LHCN-M2 (cell line): ENCODE measurements at regions not wholly inside any gene's neighbourhood (a gene's known extent, or its start where the extent isn't known, plus 50 kb on each side); places are given as distances from the start of the nearest gene placed in this dataset.
"Not testable (repeated sequence)": the region's sequence is repeated elsewhere in the genome, so short reads cannot be mapped to it uniquely, and the experiment has no call there.

ENCODE experiments used
- DNase-seq: peaks from one replicate; pipeline ENCODE4 v3.0.0-alpha.2; 2012; ENCODE audit warnings: low read depth

DNA sequence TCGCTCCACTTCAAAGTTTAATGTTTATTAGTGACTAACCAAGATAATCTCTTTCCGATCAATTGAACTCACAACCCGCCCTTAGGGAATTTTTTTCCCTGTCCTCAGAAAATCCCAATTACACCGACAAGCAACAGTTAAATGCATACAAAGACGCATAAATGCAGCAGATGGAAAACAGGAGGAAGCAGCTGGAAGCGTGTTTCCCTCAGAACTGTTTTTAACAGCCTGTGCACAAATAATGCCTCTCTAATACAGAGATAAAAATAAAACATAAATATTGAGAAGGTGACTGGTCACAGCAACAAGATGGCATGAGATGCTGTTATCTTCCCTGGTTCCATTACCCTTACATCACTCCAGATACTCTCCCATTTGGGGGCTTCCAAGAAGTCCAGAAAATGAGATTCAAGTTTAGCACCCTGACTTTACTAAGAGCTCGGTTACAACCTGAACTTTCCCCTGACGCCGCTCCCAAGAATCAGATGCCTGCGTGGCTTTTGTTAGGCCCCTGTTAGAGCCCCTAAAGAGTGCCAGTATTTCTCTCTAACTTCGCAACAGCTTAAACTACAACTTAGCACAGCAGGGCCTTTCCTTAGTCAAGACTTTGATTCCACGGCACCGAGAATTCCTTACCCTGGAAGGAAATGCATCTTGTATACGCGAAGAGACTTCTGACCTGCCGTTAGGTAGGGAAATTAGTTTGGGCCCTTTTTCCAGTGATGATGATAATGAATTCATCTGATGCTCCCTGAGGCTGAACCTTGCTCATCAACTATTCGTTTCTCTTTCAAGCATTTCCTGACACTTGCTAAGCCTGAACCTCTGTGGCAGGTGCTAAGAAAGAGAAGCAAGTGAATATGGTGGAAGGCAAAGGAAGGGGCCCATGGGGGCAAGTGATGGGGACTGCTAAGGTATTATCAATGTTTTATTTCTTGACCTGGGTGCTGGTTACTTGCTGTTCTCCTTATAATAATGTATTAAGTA lies 137.7 kb upstream of the SMYD2 start:
- no peak for DNase-seq

DNA sequence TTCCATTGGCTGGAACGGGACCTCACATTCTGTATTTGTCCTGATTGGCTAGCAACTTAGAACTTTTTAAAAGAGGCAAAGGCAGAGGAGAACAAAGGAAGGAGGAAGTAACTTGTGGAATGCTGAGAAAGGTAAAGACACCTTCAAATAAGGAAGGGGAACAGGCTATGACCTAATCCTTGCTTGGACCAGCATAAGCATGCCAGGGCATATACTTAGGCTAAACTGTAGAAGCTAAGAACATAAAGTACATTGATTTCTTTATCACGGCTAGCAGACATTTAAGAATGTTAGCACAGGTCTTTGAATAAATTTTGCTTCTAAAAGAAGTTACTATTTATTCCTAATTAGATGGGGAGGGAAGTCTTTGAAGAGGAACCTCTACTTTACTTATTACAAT lies 136.4 kb upstream of the SMYD2 start:
- DNase-seq = not testable (repeated sequence)

DNA sequence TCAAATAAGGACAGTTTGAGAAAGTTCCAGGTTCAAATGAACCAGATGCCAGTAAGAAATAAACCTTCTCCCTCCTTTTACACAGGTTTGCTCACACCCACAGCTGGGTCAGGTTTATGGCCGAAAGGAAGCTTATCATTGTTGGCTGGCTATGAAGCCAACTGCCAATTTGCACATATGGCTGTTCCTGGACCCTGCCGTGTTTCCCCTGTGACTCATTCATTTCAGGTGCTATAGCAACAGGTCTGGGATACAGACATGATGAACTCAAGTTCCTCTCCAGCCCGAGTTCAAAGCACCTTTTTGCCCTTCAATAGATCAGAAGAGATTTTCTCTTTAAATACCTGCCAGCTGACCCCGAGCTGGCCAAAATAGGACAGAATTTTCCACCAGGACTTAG lies 134.4 kb upstream of the SMYD2 start:
- DNase-seq = no peak

DNA sequence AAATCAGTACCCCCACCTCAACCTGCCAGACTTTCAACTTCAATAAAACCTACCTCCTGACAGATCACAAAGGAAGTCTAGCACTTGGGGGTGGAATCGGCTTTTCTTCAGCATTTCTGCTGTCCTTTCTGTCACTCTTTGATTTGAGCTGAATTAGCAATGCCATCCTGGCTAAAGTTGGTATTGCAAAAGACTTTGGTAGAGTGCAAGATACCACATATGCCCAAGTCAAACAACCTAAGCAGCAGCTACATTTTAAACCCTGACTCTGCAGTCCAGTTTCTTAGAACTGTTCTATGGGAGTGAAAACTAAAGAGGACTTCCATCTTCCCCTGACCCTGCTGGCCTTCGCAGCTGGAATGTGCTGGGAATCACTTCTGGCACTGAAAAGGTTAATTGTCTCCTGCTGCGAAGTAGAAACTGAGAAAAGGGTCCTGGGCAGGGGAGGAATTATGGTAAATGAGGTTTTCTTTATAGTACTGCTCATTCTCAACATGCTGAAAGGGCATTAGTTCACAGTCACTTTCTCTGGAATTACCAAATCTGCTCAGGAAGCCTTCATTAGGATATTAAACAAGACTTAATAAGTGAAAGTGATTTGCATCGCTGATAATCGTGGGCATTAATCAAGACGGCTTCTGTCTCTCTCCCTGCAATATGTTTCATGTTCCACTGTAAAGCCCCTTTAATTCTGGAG lies 126.2 kb upstream of the SMYD2 start:
- DNase-seq = no peak

DNA sequence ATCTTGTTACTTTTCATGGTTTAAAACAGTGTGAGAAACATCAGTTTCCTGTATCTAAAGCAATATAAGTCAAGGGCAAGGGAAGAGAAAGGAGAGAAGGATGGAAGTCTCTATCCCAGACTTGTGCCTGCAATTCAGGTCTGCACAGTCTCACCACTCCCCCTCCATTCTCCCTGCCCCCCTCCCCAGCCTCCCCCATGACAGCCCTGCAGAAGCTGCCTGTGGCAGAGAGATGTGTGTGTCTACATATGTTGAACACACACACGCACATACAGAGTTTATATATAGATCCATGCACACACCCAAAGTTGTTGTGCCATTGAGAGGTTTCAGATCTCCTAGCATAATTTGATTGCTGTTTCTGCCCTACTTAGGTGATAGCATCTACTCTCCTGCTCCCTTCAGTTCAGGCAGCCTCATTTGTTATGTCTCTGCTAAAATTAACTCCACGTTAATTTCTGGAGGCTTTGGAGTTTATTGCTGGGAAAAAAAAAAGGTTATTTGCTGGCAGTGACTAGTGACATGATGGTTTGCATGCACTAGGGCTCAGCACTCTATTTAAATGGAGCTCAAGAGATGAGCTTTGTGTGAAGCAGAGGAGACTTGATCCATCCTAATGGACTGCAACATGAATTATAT lies 124.9 kb upstream of the SMYD2 start:
- no peak for DNase-seq

DNA sequence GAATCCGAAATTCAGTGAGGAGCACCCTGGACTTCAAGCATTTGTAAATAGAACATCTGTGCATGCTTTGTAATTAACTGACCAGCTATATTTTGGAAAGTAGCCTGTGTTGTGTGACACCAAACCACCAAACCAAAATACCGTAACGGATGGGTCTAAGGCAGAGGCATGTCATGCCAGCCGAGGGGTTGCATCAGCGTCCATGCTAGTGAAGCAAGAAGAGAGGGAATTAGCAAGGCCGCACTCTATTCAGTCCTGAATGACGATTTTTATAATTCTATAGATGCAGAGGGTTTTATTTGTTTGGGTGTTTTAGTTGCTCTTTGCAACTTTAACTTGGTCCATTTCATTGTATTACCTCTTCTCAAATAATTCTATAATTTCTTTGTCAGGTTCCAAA lies 116.8 kb upstream of the SMYD2 start:
- no peak for DNase-seq

DNA sequence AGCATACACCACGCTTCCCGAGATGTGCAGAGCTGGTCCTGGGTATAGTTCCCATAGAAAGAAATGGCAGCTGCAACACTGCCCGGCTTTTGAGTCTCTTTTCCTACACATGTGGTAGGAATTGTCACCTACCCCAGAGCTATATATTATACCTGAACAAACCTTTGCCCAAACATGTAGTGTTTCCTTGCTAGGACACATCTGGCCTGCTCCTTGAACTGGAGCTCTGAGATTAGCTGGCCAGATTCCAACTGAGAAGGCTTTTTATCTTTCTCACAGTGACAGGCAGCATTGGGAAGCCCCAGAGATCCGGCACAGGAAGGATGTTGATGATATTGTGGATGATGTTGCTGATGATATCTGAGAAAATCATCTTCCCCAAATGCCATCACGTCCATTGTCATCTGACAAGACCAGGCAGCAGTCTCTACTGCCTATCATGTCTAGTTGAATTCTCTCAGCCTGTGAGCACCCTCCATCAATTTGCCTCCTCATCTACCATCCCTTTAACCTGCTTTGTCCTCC lies 115.0 kb upstream of the SMYD2 start:
- DNase-seq = no peak

DNA sequence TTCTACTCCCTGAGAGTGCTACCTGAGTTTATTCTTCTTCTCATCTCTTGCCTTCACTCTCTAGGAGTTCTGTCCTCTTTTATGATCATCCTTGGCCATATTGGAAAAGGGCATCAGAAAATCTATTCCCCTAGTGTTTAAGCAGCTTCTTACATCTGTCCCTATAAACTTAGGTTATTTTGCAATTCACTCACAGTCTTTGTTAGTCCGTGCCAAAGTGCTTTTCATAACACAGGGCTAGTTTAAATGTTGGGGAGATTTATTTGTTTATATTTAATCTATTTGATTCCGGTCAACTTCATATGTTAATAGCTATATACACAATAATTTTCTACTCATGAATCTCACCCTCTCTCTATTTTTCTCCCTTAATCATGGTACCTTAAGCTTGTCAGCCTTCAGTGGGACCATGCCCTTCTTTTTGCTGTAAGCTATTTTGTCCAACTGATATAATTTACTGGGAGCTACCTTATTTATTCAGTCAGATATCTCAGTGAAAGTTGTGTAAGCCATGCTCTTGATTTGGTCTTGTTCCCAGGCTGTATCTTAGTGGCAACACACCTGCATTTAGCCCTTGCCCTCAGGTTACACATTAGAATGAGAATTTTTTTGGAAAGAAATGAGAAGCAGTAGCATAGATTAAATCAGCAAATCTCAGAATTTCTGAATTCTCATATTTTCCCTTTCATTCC lies 106.3 kb upstream of the SMYD2 start:
- DNase-seq = no peak

DNA sequence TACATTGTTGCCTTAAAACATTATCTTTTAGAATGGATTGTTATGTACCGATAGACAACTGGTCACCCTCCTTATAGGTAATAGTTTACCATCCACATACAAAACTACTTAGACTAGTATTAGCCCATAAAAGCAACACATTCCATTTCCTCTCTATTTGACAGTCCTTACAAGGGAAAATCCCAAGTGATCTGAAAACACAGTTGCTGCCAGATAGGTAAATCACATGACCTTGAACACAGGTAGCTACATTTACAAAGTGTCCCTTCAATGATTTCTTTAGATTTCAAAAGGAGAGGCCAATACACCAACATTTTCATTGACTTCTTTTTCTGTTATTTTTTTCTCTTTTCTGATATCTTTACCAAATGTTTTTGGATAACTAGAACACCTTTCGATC lies 102.9 kb upstream of the SMYD2 start:
- no peak for DNase-seq

DNA sequence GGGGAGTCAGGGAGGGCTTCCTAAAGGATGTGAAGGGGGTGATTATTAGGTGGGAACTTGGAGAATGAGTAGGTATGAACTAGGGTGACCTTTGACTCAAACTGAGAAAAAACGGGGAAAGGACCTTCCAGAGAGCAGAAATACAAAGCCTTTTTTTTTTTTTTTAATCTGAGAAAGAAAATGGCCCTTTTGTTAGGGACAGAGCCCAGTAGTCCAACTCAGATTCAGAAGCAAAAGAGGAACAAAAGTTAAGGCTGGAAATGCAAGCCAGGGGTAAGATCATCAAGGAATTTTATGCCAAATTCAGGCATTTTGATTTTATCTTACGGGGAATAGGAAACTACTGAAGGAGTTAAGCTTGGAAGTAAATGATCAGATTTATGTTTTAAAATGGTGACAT lies 96.0 kb upstream of the SMYD2 start:
- no peak for DNase-seq

DNA sequence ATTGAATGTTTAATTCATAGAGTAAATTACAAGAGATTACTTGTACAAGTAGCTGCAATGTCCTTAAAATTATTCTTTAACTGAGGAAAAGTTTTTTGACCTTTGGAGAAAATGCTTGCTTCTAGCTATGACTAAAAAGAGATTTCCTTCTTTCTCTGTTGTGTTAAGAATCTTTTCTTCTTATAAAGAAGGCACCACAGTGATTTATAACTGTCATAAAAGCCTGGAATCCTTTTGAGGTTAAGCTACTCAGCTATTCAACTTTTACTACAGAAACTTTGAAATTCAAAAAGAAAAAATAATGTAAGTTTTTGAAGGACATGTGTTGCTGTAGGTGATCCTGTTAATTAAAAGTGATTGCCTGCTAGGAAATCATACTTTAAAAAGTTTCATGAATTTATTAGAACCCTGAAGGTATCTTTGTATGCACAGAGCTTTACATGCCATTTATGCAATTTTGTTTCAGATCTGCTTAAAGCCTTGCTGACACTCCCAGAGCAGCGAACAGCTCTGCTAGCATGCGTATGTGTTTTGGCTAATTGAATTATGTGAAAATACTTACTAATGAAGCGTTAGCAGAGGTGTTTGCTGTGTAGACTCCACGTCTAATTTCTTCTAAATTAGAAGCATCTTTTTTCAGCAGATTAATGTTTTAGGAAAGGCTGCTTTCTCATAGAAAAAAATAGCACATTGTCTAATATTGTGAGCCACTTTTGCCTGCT lies 94.7 kb upstream of the SMYD2 start:
- no peak for DNase-seq

DNA sequence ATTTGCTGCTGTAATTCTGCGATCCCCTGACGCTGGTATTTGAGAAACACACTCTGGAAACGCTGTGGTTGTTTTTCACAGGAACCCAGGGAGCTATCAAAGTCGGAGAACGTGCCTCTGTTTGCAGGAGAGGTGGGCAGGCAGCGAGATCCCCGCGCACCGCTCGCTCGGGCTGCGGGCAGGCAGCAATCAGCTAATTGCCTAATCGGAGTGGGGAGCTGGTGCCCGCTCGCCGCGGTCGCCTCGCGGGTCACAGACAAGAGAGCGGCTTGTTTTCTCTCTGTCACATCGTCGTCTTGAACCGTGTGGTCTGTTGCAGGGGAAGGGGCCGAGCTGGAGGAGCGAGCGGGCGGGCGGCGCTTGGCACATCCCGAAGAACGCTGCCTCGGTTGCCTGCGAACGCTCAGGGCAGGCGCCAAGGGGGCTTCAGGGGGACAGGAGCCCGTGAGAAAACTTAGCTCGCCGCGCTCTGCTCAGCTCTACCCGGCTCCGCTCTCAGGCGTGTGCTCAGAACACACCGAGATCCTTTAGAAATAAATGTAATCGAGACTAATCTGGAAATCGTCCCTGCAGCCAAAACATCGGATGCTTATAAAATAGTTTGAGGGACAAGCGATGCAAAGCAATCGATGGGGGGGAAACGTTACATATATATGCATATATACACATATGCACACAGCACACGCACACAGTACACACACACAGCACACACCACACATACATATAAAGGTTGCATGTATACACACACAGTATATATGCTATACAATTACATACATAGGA lies 93.6 kb upstream of the SMYD2 start:
- DNase-seq = no peak

DNA sequence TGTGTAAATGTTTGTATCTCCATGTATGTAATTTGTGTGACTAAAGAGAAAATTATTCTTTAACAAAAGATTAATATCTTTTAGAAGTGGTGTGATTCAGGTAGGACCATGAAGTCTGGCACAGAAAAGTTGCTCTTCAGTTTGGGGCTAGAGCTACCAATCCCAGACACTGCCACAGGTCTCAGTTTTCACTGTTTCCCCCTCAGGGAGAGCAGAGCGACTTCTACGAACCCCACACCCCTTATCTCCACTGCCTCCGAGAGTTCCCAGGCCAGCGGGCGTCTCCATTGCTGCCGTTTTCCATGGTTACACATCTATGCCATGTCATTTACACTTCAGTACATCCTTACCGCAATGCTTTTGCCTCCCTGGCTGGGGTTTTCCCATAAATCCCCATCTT lies 93.0 kb upstream of the SMYD2 start:
- no peak for DNase-seq

DNA sequence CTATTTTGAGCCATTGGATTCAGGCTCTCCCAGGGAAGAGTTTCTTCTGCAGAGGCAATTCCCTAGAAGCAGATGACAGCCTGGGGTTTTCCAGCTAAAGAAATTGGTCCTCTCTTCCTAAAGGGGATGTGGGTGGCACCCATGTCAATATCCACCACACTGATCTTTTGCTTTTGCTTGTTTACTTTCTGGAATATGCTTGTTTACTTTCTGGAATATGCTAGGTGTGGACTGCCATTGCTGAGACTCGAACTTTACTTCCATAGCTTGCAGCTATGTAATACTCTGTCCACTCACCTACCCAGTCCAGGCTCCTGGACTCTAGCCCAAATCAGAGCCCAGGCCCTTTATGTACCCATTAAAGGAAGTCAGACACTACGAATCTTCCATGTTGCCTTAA lies 92.1 kb upstream of the SMYD2 start:
- no peak for DNase-seq

DNA sequence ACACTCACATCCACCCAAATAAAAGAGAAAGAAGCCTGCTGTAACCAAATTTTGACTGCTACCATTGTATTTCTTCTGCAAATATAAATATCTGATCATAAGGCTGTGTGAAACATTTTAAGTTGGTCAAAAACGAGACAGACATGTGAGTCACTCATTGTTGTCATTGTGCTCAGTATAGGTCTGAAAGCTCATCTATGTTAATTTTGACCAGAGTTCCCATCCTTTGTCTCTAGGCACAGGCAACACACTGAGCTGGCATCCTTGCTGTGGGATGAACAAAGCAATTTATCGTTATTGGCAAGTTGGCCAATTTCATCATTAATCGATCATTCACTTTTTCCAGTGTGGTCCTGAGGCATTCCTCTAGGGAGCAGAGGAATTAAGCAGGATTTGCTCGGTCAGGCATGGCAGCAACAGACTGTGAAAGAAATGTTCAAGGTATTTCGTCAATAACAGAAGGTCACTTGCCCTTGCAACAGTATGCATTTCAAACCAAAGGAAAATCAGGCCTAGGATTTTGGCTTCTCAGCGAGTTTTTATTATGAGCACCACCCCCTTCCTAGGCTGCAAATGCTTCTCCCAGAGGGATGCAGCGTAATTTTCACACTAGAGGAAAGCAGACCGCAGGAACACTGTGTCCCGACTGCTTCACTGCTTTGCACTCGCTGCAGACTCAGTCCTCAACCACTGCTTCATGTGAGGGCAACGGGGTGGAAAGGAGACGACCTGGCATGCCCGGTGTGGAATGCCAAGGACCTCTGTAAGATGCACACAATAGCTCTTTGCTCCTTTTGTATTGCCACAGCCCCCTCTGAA lies 87.9 kb upstream of the SMYD2 start:
- DNase-seq = peak; percentile 81

DNA sequence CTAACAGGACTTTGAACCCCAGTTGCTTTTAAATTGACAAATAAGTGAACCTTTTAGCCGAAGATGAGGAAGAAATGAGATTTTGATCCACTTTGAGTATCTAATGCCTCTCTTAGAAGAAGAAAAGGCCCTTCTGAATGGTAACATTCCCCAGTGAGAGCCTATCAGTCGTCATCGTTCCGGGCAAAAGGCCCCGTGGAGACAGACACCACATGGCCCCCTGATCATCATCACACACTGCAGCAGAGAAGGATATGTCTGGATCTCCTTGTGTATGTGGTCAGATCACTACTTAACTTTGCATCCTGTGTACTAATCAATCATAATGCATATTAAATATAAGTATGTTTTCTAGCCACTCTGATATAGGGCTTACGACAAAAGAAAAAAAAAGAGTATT lies 87.3 kb upstream of the SMYD2 start:
- no peak for DNase-seq

DNA sequence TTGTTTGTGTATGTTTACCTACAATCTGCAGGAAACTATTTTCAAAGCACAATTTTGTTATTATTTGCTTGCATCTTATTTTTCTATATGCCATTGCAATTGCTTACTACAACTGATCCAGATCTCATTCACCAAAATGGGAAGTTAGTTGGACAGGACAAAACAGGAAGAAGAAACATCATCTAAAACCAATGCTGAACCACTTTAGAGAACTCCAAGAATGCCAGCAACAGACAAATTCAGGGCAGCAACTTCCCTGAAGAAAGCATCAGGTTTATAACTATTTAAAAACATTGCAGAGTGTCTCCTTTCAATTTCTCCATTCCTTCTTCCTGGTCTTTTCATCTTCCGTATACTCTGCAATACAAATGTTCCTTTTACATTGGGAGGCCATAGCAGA lies 82.4 kb upstream of the SMYD2 start:
- DNase-seq = no peak

DNA sequence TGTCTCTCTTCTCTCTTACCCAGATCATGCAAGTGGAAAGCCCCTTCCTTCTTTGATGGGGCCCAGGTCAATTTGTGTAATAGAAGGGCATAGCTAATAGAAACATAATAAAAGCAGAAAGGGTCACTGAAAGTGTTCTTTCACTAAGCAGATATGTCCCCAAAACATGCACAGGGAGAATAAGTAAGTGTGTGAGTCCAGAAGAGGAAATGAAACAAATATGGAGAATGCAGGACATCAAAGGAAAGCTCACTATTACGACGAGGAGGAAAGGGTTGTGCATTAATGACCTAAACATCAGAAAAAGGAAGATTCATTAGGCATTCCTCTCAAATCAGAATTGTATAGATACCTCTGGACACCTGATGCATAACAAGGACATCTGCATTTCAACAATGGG lies 81.4 kb upstream of the SMYD2 start:
- DNase-seq = no peak

DNA sequence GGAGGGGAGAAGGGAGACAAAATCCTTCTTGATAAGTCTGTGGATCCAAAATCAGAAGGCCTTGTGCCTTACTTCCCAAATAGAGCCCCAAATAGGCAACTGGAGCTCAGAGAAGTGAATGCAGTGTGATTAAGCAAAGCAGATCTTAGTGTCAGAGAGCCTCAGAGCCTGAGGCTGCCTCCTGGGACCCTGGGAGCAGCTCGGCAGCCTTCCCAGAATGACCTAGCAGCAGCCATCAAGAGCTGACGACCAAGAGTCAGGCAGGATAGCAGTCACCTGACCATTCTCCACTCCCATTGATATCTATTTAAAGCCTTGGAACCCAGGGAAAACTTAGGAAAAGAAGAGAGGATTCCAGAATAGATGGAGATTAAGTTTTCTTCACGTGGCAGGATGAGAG lies 78.0 kb upstream of the SMYD2 start:
- no peak for DNase-seq
